ENCODE measurements at regions not wholly inside any gene's neighbourhood (a gene's known extent, or its start where the extent isn't known, plus 50 kb on each side); places are given as distances from the start of the nearest gene placed in this dataset.

GRCh38 chr2:16438613-16439321 lies 226.9 kb downstream of the CYRIA start:
- Histone ChIP-seq H3K36me3 (no peaks in the 10 kb centered on the region), H3K9me3 (replicated peaks) (no peaks in the 10 kb centered on the region), H3K4me1 (no peaks in the 10 kb centered on the region), H3K4me3 (no peak overlapping the region), H3K27ac (replicated peaks) (no peak overlapping the region), H3K27me3 (ENCODE audit: low read depth) (peaks cover 26% of the 10 kb centered on the region)
- no peak for DNase-seq
- intact Hi-C loops (cut with micrococcal nuclease): no loop called here
- no peak for TF ChIP-seq CTCF (IDR thresholded peaks at IDR 0.05; ENCODE audit: borderline replicate concordance)

- no peaks in the 10 kb centered on the region for H3K9me3 ChIP-seq (replicated peaks)
- intact Hi-C loops (cut with micrococcal nuclease): no loop called here
- H3K4me3 ChIP-seq: no peak overlapping the region
- no peak for DNase-seq
- no peak overlapping the region for H3K27ac ChIP-seq (replicated peaks)
- no peaks in the 10 kb centered on the region for H3K36me3 ChIP-seq
- no peak for TF ChIP-seq CTCF (IDR thresholded peaks at IDR 0.05; ENCODE audit: borderline replicate concordance)
- H3K4me1 ChIP-seq: no peaks in the 10 kb centered on the region
- peaks cover 26% of the 10 kb centered on the region for H3K27me3 ChIP-seq (ENCODE audit: low read depth)
Measured at GRCh38 chr2:16437189-16437588, 228.4 kb downstream of the CYRIA start.

- DNase-seq: no peak
- H3K9me3 ChIP-seq (replicated peaks): no peaks in the 10 kb centered on the region
Measured at GRCh38 chr2:16434393-16434792, 231.2 kb downstream of the CYRIA start.

GRCh38 chr2:16430846-16431245 lies 234.8 kb downstream of the CYRIA start:
- no peak for DNase-seq
- Histone ChIP-seq H3K36me3 (no peaks in the 10 kb centered on the region), H3K9me3 (replicated peaks) (no peaks in the 10 kb centered on the region), H3K27ac (replicated peaks) (no peak overlapping the region), H3K4me3 (no peak overlapping the region), H3K4me1 (peaks cover 8% of the 10 kb centered on the region), H3K27me3 (ENCODE audit: low read depth) (no peaks in the 10 kb centered on the region)
- intact Hi-C loops (cut with micrococcal nuclease): no loop called here
- no peak for TF ChIP-seq CTCF (IDR thresholded peaks at IDR 0.05; ENCODE audit: borderline replicate concordance)

More at GRCh38 chr2:16434393-16434792, 231.2 kb downstream of the CYRIA start:
- H3K27me3 ChIP-seq (ENCODE audit: low read depth): peaks cover 9% of the 10 kb centered on the region
- no peaks in the 10 kb centered on the region for H3K36me3 ChIP-seq
- intact Hi-C loops (cut with micrococcal nuclease): no loop called here
- H3K4me3 ChIP-seq: no peak overlapping the region
- H3K4me1 ChIP-seq: no peaks in the 10 kb centered on the region
- H3K27ac ChIP-seq (replicated peaks): no peak overlapping the region
- TF ChIP-seq CTCF (IDR thresholded peaks at IDR 0.05; ENCODE audit: borderline replicate concordance): no peak

- intact Hi-C loops (cut with micrococcal nuclease): no loop called here
- DNase-seq: no peak
- no peak for TF ChIP-seq CTCF (IDR thresholded peaks at IDR 0.05; ENCODE audit: borderline replicate concordance)
- H3K27ac ChIP-seq (replicated peaks): no peak overlapping the region
- H3K4me3 ChIP-seq: no peak overlapping the region
- H3K9me3 ChIP-seq (replicated peaks): no peaks in the 10 kb centered on the region
- H3K27me3 ChIP-seq (ENCODE audit: low read depth): no peaks in the 10 kb centered on the region
- H3K36me3 ChIP-seq: no peaks in the 10 kb centered on the region
- peaks cover 15% of the 10 kb centered on the region for H3K4me1 ChIP-seq
Measured at GRCh38 chr2:16429431-16430145, 236.0 kb downstream of the CYRIA start.

Data from left ventricle myocardium inferior (tissue), 1 donor.